ENCODE measurements at regions not wholly inside any gene's neighbourhood (a gene's known extent, or its start where the extent isn't known, plus 50 kb on each side); places are given as distances from the start of the nearest gene placed in this dataset.

GRCh38 chr2:16482460-16482859, 183.2 kb downstream of the CYRIA start:
- no peak for TF ChIP-seq REST (IDR thresholded peaks at IDR 0.05; ENCODE audit: insufficient read depth in 1 of 2, low read depth in 2 of 2, low read length in 2 of 2)

GRCh38 chr2:16481351-16481750, 184.3 kb downstream of the CYRIA start:
- no peak for TF ChIP-seq TAF1 (IDR thresholded peaks at IDR 0.05; ENCODE audit: borderline replicate concordance, insufficient read depth, low read length)
- TF ChIP-seq SIN3A (IDR thresholded peaks at IDR 0.05; ENCODE audit: borderline replicate concordance, insufficient read depth, low read length), result no peak
- no peak for TF ChIP-seq POLR2AphosphoS5 (IDR thresholded peaks at IDR 0.05; ENCODE audit: low read depth, low read length)
- no peak for TF ChIP-seq FOXP2 (optimal IDR thresholded peaks at IDR 0.05; ENCODE audit: borderline replicate concordance, extremely low read depth, extremely low read length, insufficient read depth)
- no peak for TF ChIP-seq REST (IDR thresholded peaks at IDR 0.05; ENCODE audit: insufficient read depth in 1 of 2, low read depth in 2 of 2, low read length in 2 of 2)

DNA sequence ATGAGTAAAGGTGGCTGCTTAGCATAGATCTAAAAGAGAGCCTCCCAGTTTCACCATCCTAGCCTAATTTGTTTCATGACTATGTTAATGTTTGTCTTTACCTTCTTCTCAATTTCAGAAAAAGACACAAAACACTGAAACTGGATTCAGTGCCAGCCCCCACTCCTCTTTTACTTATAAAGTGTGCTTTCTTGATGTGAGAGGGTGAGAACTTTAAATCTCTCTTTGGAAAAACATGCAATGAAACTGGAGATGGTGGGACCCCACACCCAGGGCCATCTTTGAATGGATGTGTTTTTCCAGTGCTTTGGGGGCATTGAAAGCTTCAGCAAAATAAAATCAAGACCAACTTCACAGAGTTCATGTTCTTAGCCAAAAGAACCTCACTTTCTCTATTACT, 185.9 kb downstream of the CYRIA start:
- no peak for TF ChIP-seq REST (IDR thresholded peaks at IDR 0.05; ENCODE audit: insufficient read depth in 1 of 2, low read depth in 2 of 2, low read length in 2 of 2)
- no peak for TF ChIP-seq SIN3A (IDR thresholded peaks at IDR 0.05; ENCODE audit: borderline replicate concordance, insufficient read depth, low read length)
- TF ChIP-seq POLR2AphosphoS5 (IDR thresholded peaks at IDR 0.05; ENCODE audit: low read depth, low read length), result no peak
- no peak for TF ChIP-seq TAF1 (IDR thresholded peaks at IDR 0.05; ENCODE audit: borderline replicate concordance, insufficient read depth, low read length)

DNA sequence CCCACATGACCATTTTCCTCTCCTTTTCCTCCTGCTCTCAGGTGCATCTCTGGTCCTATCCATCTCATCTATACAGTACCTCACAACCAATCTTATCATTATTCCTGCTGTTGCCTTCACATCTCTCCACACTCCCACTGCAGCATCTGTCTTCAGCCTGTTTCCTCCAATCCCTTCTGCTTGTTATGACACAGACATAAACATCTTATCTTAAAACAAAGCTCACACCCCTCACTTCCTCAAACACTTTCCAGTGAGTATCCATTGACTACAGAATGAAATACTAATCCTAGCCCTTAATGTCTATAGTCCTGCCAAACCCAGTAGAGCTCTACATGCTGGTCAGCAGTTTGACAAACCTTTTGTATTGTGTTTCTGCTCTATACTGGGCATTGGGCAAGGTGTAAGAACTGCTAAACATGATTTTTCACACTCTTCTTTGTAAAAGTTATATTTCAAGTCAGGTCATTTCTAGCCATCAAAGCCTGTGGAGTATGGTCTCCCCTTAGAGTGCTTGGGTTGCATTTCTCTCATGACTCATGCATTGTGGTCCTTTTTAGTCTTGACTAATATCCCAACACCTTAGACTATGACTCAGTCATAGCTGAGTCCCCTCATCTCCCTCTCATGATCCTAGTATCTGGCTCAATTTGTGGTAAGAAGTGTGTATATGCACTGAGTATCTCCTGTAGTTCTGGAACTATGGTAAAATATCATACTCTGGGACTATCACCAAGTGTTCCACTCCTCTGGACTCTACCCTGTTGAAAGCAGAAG, 187.0 kb downstream of the CYRIA start:
- TF ChIP-seq REST (IDR thresholded peaks at IDR 0.05; ENCODE audit: insufficient read depth in 1 of 2, low read depth in 2 of 2, low read length in 2 of 2), result no peak
- TF ChIP-seq TAF1 (IDR thresholded peaks at IDR 0.05; ENCODE audit: borderline replicate concordance, insufficient read depth, low read length), result no peak
- no peak for TF ChIP-seq POLR2AphosphoS5 (IDR thresholded peaks at IDR 0.05; ENCODE audit: low read depth, low read length)
- no peak for TF ChIP-seq SIN3A (IDR thresholded peaks at IDR 0.05; ENCODE audit: borderline replicate concordance, insufficient read depth, low read length)
- TF ChIP-seq FOXP2 (optimal IDR thresholded peaks at IDR 0.05; ENCODE audit: borderline replicate concordance, extremely low read depth, extremely low read length, insufficient read depth), result no peak

GRCh38 chr2:16477648-16478047, 188.0 kb downstream of the CYRIA start:
- TF ChIP-seq TAF1 (IDR thresholded peaks at IDR 0.05; ENCODE audit: borderline replicate concordance, insufficient read depth, low read length) (no peak), POLR2AphosphoS5 (IDR thresholded peaks at IDR 0.05; ENCODE audit: low read depth, low read length) (no peak)
